ENCODE measurements at regions not wholly inside any gene's neighbourhood (a gene's known extent, or its start where the extent isn't known, plus 50 kb on each side); places are given as distances from the start of the nearest gene placed in this dataset.

DNA sequence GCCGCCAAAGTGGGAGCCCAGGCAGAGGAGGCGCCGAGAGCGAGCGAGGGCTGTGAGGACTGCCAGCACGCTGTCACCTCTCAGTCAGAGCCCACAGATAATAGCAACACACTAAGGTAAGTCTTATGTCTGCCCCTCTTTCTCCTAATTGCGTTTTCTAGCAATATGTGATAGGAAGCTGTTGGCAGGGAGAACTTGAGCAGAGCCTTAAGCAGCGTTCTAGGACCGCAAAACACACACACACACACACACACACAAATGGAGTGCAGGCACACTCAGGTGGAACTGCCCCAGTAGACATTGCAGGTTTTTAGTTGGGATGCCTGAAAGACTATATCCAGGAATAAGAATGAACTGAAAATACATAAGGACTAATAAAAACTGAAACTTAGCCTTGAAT is 1188.5 kb downstream of the NXPH1 start:
- H3K9me3 ChIP-seq (ENCODE audit: low read depth) = no peaks in the 10 kb centered on the region
- no peak overlapping the region for H3K27ac ChIP-seq
- Mint-ChIP-seq H3K9me3 (peaks cover 2% of the 10 kb centered on the region), H3K27ac (no peak overlapping the region), H3K36me3 (no peaks in the 10 kb centered on the region), H3K4me3 (no peak overlapping the region), H3K27me3 (ENCODE audit: insufficient read depth, low read depth) (no peaks in the 10 kb centered on the region), H3K4me1 (no peaks in the 10 kb centered on the region)
- H3K9ac ChIP-seq = no peak overlapping the region
- DNase-seq (ENCODE audit: low spot score) = no peak
- no peaks in the 10 kb centered on the region for H3K79me2 ChIP-seq (ENCODE audit: low read depth)
- TF ChIP-seq, protein P1, sequence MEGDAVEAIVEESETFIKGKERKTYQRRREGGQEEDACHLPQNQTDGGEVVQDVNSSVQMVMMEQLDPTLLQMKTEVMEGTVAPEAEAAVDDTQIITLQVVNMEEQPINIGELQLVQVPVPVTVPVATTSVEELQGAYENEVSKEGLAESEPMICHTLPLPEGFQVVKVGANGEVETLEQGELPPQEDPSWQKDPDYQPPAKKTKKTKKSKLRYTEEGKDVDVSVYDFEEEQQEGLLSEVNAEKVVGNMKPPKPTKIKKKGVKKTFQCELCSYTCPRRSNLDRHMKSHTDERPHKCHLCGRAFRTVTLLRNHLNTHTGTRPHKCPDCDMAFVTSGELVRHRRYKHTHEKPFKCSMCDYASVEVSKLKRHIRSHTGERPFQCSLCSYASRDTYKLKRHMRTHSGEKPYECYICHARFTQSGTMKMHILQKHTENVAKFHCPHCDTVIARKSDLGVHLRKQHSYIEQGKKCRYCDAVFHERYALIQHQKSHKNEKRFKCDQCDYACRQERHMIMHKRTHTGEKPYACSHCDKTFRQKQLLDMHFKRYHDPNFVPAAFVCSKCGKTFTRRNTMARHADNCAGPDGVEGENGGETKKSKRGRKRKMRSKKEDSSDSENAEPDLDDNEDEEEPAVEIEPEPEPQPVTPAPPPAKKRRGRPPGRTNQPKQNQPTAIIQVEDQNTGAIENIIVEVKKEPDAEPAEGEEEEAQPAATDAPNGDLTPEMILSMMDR (IDR thresholded peaks at IDR 0.05) = no peak
- no peak for TF ChIP-seq EZH2phosphoT487 (IDR thresholded peaks at IDR 0.05)
- no peak for TF ChIP-seq EZH2 (IDR thresholded peaks at IDR 0.05)
- H3K4me3 ChIP-seq = no peak overlapping the region
- no peaks in the 10 kb centered on the region for H4K20me1 ChIP-seq (ENCODE audit: low read depth)
- no peaks in the 10 kb centered on the region for H3K4me1 ChIP-seq
- no peak overlapping the region for H2AFZ ChIP-seq (replicated peaks)
- H3K4me2 ChIP-seq = no peak overlapping the region
- H3K36me3 ChIP-seq = no peaks in the 10 kb centered on the region
- no peaks in the 10 kb centered on the region for H3K27me3 ChIP-seq
- H3F3A ChIP-seq (ENCODE audit: low read depth) = no peaks in the 10 kb centered on the region

DNA sequence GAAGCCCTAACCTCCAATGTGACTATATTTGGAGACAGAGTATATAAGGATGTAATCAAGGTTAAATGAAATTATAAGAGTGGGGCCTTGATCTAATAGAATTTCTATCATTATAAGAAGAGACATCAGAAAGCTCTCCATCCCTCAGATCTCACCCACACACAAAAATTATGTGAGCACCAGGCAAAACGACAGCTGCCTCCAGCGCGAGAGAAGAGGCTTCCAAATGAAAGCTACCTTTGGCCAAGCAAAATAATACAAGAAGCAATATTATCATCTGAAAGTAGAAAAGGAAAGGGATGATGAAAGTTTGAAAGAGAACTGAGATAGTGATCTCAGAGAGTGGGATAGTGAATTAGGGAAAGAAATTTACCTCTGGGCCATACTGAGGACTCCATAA is 1192.5 kb downstream of the NXPH1 start:
- Histone ChIP-seq H3K79me2 (ENCODE audit: low read depth) (no peaks in the 10 kb centered on the region), H3K27ac (no peak overlapping the region), H3K36me3 (no peaks in the 10 kb centered on the region), H3K27me3 (no peaks in the 10 kb centered on the region), H3F3A (ENCODE audit: low read depth) (no peaks in the 10 kb centered on the region), H3K4me1 (no peaks in the 10 kb centered on the region), H3K4me2 (no peak overlapping the region), H3K9me3 (ENCODE audit: low read depth) (no peaks in the 10 kb centered on the region), H3K4me3 (no peak overlapping the region), H2AFZ (replicated peaks) (no peak overlapping the region), H4K20me1 (ENCODE audit: low read depth) (no peaks in the 10 kb centered on the region), H3K9ac (no peak overlapping the region)
- Mint-ChIP-seq H3K4me3 (no peak overlapping the region), H3K9me3 (no peaks in the 10 kb centered on the region), H3K27me3 (ENCODE audit: insufficient read depth, low read depth) (peaks cover 2% of the 10 kb centered on the region), H3K4me1 (no peaks in the 10 kb centered on the region), H3K36me3 (no peaks in the 10 kb centered on the region), H3K27ac (no peak overlapping the region)
- no peak for DNase-seq (ENCODE audit: low spot score)
- TF ChIP-seq EZH2phosphoT487 (IDR thresholded peaks at IDR 0.05) = no peak

DNA sequence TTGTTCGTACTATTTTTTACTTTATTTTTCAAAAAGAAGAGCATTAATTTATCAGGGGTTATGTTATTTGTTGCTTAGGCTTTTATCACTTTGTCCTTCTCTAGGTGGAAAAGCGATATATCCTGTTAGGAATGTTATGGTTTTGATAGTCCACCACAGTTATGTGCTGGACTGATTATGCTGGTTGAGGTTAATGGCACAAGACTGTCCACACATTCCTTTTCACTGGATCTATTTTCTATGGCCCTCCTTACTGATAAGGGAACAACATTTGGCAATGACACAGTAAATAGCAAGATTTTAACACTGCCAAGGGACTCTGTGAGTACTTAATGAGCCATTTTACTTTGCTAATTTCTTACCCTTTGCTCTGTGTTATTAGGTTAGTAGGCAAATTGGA is 1212.3 kb downstream of the NXPH1 start:
- Mint-ChIP-seq H3K4me1 (no peaks in the 10 kb centered on the region), H3K27ac (no peak overlapping the region), H3K27me3 (ENCODE audit: insufficient read depth, low read depth) (no peaks in the 10 kb centered on the region), H3K4me3 (no peak overlapping the region), H3K36me3 (no peaks in the 10 kb centered on the region), H3K9me3 (no peaks in the 10 kb centered on the region)
- no peaks in the 10 kb centered on the region for H3F3A ChIP-seq (ENCODE audit: low read depth)
- H3K4me3 ChIP-seq = no peak overlapping the region
- no peak overlapping the region for H3K4me2 ChIP-seq
- TF ChIP-seq, protein P1 (IDR thresholded peaks at IDR 0.05) = no peak
- TF ChIP-seq EZH2 (IDR thresholded peaks at IDR 0.05) (no peak), EZH2phosphoT487 (IDR thresholded peaks at IDR 0.05) (no peak)
- no peaks in the 10 kb centered on the region for H3K27me3 ChIP-seq
- no peak for DNase-seq (ENCODE audit: low spot score)
- no peak overlapping the region for H2AFZ ChIP-seq (replicated peaks)
- no peaks in the 10 kb centered on the region for H3K9me3 ChIP-seq (ENCODE audit: low read depth)
- no peak overlapping the region for H3K9ac ChIP-seq
- no peak overlapping the region for H3K27ac ChIP-seq
- no peaks in the 10 kb centered on the region for H3K4me1 ChIP-seq
- no peaks in the 10 kb centered on the region for H3K36me3 ChIP-seq
- H3K79me2 ChIP-seq (ENCODE audit: low read depth) = no peaks in the 10 kb centered on the region
- H4K20me1 ChIP-seq (ENCODE audit: low read depth) = no peaks in the 10 kb centered on the region

DNA sequence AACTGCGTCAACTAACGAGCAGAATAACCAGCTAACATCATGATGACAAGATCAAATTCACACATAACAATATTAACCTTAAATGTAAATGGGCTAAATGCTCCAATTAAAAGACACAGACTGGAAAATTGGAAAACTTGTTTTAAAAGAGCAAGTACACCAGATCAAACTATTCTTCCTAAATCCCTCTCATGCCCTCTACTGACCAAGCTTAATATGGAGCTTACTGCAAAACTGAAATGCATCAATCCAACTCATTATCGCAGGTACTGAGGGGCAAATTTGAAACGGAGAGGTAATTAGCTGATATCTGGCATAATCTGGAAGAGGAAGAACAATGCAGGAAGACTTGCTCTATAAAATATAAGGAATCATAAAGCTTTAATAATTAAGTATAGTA is 1223.8 kb downstream of the NXPH1 start:
- no peak for DNase-seq (ENCODE audit: low spot score)
- H3K4me3 ChIP-seq = no peak overlapping the region
- H2AFZ ChIP-seq (replicated peaks) = no peak overlapping the region
- TF ChIP-seq, protein P1 (IDR thresholded peaks at IDR 0.05) = peak; percentile 46
- TF ChIP-seq EZH2phosphoT487 (IDR thresholded peaks at IDR 0.05) = no peak
- no peak for TF ChIP-seq EZH2 (IDR thresholded peaks at IDR 0.05)
- no peak overlapping the region for H3K9ac ChIP-seq
- no peaks in the 10 kb centered on the region for H3K36me3 ChIP-seq
- H3K36me3 Mint-ChIP-seq = no peaks in the 10 kb centered on the region
- no peaks in the 10 kb centered on the region for H3F3A ChIP-seq (ENCODE audit: low read depth)
- no peaks in the 10 kb centered on the region for H3K79me2 ChIP-seq (ENCODE audit: low read depth)
- H3K4me1 Mint-ChIP-seq = no peaks in the 10 kb centered on the region
- H3K27ac Mint-ChIP-seq = no peak overlapping the region
- H3K4me1 ChIP-seq = no peaks in the 10 kb centered on the region
- H4K20me1 ChIP-seq (ENCODE audit: low read depth) = no peaks in the 10 kb centered on the region
- peaks cover 3% of the 10 kb centered on the region for H3K9me3 Mint-ChIP-seq
- no peaks in the 10 kb centered on the region for H3K27me3 ChIP-seq
- H3K27me3 Mint-ChIP-seq (ENCODE audit: insufficient read depth, low read depth) = no peaks in the 10 kb centered on the region
- H3K9me3 ChIP-seq (ENCODE audit: low read depth) = no peaks in the 10 kb centered on the region
- no peak overlapping the region for H3K4me2 ChIP-seq
- H3K27ac ChIP-seq = no peak overlapping the region
- no peak overlapping the region for H3K4me3 Mint-ChIP-seq
